HG03103 (cell line): ENCODE measurements at regions not wholly inside any gene's neighbourhood (a gene's known extent, or its start where the extent isn't known, plus 50 kb on each side); places are given as distances from the start of the nearest gene placed in this dataset.

Experiments used
- ATAC-seq: cut with Tn5 transposase; IDR thresholded peaks from one replicate; pipeline ENCODE4 v1.9.1; 2021; ENCODE audit warnings: low read depth; ENCODE audit not compliant: unreplicated experiment

- no peak for ATAC-seq
Observed at GRCh38 chr12:87846045-87846444, 183.2 kb downstream of the C12orf50 start.

DNA sequence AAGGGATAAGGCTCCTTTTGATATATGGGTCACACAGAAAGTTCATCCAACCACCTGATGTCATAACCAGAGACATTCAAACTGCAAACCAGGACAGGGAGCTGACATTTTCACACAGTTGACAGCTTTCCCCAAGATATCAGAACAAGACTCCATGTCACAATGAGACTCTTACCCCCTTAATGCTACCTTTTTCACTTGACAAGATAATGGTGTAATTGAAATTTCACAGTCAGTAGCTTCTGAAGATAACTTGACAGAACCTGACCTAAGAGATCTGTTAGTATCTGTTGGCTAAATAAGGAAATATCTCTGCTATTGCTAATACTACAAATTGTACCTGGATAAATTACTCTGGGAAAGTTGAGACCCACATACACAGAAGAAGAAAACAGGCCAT is 187.3 kb downstream of the C12orf50 start:
- ATAC-seq, result no peak

DNA sequence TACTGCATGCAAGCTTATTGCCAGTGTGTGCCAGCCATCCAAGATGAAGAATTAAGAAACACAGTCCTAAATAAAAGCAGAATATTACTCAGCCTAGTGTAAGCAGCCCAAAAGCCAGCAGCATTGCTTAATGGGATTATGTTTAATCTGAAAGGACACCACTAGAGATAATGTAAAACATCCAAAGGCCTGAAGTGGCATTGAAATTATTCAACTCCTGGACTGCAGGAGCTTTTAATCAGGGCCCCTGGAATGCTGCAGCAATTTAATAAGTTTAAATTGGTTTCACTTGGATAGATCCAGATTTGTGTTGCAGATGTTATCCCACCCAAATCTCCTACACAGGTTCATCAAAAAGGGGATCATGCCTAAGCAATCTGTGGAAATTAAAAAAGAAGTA is 193.0 kb downstream of the C12orf50 start:
- ATAC-seq, result no peak

DNA sequence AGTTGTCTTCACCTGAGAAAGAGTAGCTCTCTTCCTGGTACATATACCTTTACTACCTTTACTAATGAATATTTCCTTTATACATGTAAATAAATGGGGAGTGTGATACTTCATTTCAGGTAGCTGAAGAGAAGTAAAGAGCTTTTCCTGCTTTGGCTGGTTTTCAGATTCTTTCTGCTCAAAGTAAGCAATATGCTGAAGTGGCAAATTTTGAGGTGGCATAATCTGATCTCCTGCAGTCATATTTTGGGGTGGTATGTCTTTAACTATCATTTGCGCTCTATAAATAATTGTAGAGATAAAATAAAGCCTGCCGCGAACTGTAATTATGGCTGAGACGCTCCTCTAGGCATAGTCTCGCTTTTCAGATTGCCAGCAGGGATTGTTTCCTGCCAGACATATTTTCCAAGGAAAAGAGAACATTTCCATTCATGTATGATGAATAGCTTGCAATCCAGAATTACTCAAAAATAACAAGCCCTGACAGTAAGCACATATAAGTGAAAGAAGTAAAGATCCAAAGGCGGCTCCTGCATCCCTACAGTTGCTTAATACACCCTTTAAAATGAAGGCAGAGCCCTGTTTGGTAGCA is 200.7 kb downstream of the C12orf50 start:
- ATAC-seq, result no peak

DNA sequence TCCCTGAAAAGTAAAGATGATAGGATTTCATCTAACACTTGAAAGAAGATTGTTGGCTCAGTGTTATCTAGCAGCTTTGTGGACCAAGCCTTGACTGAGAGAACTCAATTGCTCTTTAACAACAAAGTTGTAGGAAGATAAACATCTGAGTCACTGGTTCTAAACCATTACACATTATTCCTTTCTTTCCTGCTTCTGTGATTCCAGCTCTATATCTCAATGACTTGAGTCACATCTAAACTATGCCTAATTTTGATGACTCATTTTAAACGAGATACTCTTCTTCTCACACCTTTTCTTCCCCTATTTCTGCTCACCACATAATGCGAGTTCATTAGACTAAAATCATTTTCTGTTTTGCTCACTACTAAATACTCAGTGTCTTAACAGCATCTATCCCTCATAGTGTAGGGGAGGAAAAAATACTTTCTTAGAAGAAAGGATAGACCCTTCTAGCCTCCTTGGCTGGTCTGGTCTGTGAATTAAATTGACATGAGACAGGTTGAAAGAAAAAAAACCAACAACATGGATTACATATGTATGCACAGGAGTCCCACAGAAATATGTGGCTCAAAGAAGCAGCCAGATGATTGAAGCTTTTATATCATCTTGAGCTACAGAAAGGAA is 201.4 kb downstream of the C12orf50 start:
- no peak for ATAC-seq

DNA sequence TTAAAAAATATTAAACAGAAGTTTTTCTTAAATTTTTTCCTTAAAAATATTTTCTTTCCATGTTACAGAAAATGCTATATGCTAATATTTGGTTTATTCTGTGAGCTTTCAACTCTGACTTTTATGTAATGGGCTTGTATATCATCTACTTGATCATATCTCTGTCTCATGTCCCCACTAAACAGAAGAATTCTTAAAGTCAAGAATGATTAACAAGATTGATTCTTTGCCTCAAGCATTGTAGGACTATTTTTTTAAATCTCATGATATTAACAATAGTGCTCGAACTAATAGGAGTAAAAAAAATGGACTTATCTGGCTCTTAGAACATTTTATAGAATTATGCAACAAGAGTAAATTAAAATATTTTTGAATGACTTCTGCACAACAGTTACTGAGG is 206.3 kb downstream of the C12orf50 start:
- ATAC-seq, result no peak

GRCh38 chr12:87820524-87821202 is 208.5 kb downstream of the C12orf50 start:
- ATAC-seq, result no peak

GRCh38 chr12:87818441-87818840 is 210.8 kb downstream of the C12orf50 start:
- no peak for ATAC-seq

DNA sequence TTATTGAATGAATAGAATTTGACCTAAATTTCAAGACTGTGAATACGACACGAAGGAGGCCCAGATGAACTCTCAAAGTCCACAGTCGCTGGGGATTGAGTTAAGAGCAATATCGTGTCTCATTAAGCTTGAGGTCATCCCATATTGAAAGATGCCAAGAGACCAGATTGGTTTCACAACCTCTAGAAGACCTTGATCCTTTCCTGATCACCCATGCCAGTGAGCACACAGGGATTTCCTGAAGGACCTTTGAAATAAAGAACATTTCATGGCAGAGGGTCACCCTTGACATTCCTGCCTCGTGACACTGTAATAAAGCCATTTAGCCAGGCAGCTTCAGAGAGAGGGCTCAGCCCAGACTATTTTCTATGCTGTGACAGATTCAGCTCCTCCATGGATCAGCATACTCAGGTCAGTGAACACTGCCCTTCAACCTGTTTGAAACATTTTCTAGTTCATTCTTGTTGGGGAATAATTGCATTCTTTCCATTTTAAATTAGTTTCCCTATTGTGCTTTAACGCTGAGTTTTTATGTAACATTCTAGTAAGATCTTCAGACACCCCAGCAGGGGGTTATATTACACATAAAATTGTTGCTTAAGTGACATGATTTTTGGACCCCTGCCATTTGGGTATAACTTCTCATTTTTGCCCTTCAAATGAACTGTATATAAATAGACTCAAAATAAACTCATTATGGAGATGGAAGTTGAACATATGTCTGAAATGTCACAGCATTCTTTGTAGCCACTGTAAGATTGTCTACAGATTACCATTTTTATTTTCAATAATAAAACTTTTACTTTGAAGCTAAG is 213.2 kb downstream of the C12orf50 start:
- no peak for ATAC-seq

GRCh38 chr12:87814625-87815024 is 214.6 kb downstream of the C12orf50 start:
- ATAC-seq, result no peak

DNA sequence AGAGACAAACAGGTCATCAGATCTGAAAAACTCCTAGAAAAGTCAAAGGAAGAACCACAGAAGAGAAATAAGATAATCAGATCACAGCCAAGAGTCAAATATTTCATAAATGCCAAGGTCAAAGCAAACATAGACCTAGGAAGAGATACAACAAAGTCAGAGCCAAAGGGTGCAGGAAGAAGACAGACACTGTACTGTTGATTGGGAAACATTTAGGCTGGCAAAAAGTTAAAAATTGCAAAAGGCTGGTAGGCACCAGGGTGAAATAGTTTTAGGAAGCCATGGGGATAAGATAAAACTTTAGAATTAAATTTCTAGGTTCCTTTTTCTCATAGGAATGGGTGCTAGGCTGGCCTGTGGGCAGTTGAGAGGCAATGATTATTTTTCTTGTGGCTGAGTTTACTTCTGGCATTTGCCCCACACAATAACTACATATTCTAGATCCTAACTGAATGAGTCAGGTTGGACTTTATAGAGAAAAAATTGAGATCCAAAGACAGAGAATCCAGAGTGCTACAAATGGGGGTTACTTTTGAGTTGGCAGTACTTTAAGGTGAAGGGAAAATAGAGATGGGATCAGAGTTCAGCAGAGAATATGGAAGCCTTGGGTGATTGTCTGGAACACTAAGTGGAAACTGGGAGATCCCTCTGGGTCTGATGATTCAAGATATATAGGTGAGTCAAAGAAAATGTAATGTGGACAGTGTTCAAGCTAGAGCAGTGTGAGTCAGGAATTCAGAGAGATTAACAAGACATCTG is 215.5 kb downstream of the C12orf50 start:
- no peak for ATAC-seq

GRCh38 chr12:87812681-87813080 is 216.5 kb downstream of the C12orf50 start:
- ATAC-seq, result no peak

- no peak for ATAC-seq
Observed at GRCh38 chr12:87812030-87812429, 217.2 kb downstream of the C12orf50 start.

DNA sequence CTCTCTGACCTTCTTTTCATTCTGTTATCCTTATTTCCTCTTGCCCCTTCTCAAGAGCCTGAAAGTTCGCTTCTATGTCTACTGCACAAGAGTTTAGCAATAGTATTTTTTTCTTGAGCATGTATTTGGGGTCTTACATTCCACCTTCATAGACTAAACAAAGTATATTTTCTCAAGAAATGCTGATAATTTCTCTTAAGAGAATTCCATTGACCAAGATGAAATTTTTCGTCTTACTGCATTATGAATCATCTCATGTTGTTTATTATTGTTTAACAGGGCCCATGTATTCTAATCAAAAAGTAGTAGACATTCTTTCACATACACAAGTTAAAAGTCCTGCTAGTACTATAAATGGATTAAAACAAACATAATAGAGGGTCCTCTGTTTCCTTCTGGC is 219.3 kb downstream of the C12orf50 start:
- no peak for ATAC-seq

- no peak for ATAC-seq
Observed at GRCh38 chr12:87807086-87807485, 222.1 kb downstream of the C12orf50 start.

- ATAC-seq, result no peak
Observed at GRCh38 chr12:87806310-87806709, 222.9 kb downstream of the C12orf50 start.

DNA sequence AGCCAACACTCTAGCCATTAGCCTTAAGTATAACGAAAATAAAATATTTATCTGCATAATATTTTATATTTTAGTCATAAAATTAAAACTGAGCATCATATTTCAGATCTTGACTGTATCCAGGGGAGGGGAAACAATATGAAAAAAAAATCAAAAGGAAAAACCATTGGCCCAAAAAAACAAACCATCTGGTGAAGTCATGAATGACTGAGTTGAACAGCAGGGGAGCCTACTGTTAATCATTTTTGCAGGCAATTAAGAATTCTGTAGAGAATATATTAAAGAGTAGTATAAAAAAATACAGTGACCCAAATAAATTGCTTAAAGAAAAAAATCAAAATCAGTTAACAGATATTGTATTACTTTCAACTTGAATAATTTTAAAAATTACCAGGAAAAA is 224.8 kb downstream of the C12orf50 start:
- no peak for ATAC-seq

GRCh38 chr12:87802721-87803011 is 226.5 kb downstream of the C12orf50 start:
- no peak for ATAC-seq

GRCh38 chr12:87801860-87802720 is 227.1 kb downstream of the C12orf50 start:
- no peak for ATAC-seq

GRCh38 chr12:87796961-87797516 is 232.2 kb downstream of the C12orf50 start:
- no peak for ATAC-seq
